VCaP (cell line): ENCODE measurements at regions not wholly inside any gene's neighbourhood (a gene's known extent, or its start where the extent isn't known, plus 50 kb on each side); places are given as distances from the start of the nearest gene placed in this dataset.

Source experiments
- H3K27ac ChIP-seq: fragments of 450-650 bp; 2 replicates; pipeline ENCODE4 v1.5.1; 2017
- CTCF ChIP-seq: fragments of 450-650 bp; conservative IDR thresholded peaks from 2 replicates; pipeline ENCODE4 v1.5.1; 2017; ENCODE audit warnings: mild to moderate bottlenecking, moderate library complexity

DNA sequence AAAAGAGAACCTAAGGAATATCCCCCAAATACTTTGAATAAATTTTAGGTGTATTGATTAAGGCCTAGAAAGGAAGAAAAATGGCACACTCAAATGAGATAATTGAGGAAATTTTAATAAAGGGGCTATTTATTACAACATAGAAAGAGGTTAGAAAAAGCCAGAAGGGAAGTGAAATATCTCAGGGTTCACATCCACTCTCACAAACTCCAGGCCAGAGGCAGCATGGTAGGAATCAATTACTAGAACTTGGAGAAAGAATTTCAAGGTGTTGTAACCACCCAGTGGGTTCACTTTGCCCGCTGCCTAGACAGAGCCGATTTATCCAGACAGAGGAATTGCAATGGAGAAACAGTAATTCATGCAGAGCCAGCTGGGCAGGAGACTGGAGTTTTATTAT, 617.5 kb upstream of the ACVR2A start:
- TF ChIP-seq CTCF = no peak
- H3K27ac ChIP-seq = no peak overlapping the region

- TF ChIP-seq CTCF = no peak
- no peak overlapping the region for H3K27ac ChIP-seq
Observed at GRCh38 chr2:147224070-147224469, 620.8 kb upstream of the ACVR2A start.

DNA sequence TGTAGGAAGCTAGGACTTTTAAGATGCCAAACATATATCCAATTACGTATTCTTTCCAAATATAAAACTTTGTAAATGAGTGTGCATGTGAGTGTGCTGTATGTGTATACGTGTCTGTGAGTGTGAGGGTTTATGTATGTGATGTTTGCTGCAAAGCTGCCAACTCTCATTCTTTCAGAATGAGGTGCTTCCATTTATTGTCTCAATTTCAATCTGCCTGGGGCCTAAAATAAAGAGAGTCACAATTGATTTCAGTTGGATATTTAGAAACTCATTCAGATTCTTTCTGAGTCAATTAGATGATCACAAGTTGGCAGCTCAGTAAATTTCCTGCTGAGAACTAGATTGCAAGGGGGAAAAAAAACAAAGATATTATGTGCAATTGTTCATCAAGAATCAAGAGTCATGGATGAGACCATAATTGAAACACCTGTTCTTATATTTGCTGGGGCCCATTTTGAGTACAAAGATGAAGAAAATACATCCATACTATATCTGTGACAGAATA, 621.2 kb upstream of the ACVR2A start:
- H3K27ac ChIP-seq = no peak overlapping the region
- no peak for TF ChIP-seq CTCF

GRCh38 chr2:147223119-147223518, 621.7 kb upstream of the ACVR2A start:
- TF ChIP-seq CTCF = no peak
- H3K27ac ChIP-seq = no peak overlapping the region

DNA sequence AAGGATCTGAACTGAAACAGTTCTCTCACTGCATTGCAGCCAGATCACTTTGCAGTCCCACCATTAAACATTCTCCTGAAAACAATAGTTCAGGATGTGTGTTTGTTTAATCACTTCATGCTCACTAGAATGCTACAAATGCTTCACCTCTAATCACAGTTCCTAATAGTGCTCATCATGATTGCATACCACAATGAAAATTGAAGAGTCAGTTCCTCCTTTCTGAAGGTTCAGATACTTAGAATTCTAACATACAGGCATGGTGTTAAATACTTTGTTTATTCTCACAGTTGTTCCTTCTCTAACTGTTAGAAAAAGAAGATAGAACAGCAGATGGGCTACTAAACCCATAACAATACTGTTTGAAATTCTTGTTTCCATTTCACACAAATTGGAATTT, 622.3 kb upstream of the ACVR2A start:
- TF ChIP-seq CTCF = no peak
- no peak overlapping the region for H3K27ac ChIP-seq

- TF ChIP-seq CTCF = no peak
- no peak overlapping the region for H3K27ac ChIP-seq
Observed at GRCh38 chr2:147214914-147215313, 629.9 kb upstream of the ACVR2A start.

- no peak for TF ChIP-seq CTCF
- H3K27ac ChIP-seq = no peak overlapping the region
Observed at GRCh38 chr2:147211484-147211883, 633.3 kb upstream of the ACVR2A start.

DNA sequence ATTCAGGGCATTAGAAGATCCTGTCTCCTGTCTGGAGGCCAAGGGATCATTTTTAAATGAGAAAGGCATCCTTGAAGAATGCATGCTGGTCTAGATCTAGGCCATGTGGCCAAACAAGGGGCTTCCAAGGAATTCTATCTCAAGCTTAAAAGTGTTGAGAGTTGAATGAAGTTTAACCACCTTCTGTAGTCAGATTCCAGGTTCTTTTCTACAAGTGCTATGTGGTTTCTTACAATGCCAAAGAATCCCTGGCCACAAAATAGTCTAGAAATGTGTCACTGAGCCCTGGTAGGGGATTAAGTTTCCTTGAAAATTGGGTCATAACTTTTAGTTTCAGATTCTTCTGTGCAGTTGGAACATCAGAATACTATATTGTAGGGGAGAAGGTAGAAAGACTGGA, 640.7 kb upstream of the ACVR2A start:
- TF ChIP-seq CTCF = no peak
- no peak overlapping the region for H3K27ac ChIP-seq
